HEK293 (cell line): ENCODE measurements at regions not wholly inside any gene's neighbourhood (a gene's known extent, or its start where the extent isn't known, plus 50 kb on each side); places are given as distances from the start of the nearest gene placed in this dataset.
"Not testable (repeated sequence)": the region's sequence is repeated elsewhere in the genome, so short reads cannot be mapped to it uniquely, and the experiment has no call there.

Experiments used
- CTCF ChIA-PET: fragments of 350-600 bp; formaldehyde crosslinking; extraction: SDS; loops from one replicate; lab custom pipeline; 2021; ENCODE audit warnings: antibody characterized with exemption; lab: Yijun Ruan, JAX
- POLR2A ChIA-PET: fragments of 300-600 bp; formaldehyde crosslinking; extraction: SDS; loops from one replicate; lab custom pipeline; 2020; ENCODE audit warnings: antibody characterized with exemption, inconsistent platforms; lab: Yijun Ruan, JAX
- H3K27ac ChIP-seq: fragments of 200-500 bp; sonication (Bioruptor generic); 2 replicates; pipeline ENCODE4 v1.5.1; 2014; ENCODE audit warnings: low read depth, low read length, control low read depth, inconsistent platforms; ENCODE audit errors: extremely low read depth
- H3K36me3 ChIP-seq, 2 experiments: fragments of 200-500 bp in 1 of 2; sonication (Bioruptor generic) in 1 of 2; 1 replicate in 1 of 2; 2 replicates in 1 of 2; pipeline ENCODE4 v1.5.1; 2014 to 2017; ENCODE audit warnings: inconsistent platforms in 2 of 2, low read length in 2 of 2; ENCODE audit not compliant: control insufficient read depth in 2 of 2, insufficient read depth in 1 of 2
- H3K4me1 ChIP-seq: fragments of 200-500 bp; sonication (Bioruptor generic); 2 replicates; pipeline ENCODE4 v1.5.1; 2014; ENCODE audit warnings: mild to moderate bottlenecking, low read length, inconsistent platforms; ENCODE audit not compliant: control insufficient read depth, insufficient read depth
- H3K4me3 ChIP-seq: 2 replicates; pipeline ENCODE4 v1.5.1; 2011; ENCODE audit warnings: low read depth, mild to moderate bottlenecking, control low read depth, low read length, moderate library complexity
- H3K9me3 ChIP-seq: fragments of 200-500 bp; sonication (Bioruptor generic); 2 replicates; pipeline ENCODE4 v1.5.1; 2014; ENCODE audit warnings: low read depth, low read length, inconsistent platforms; ENCODE audit not compliant: control insufficient read depth, insufficient read depth
- ATF2 ChIP-seq: fragments of 450-650 bp; formaldehyde crosslinking; IDR thresholded peaks from 2 replicates; pipeline ENCODE4 v1.5.1; 2016; ENCODE audit warnings: missing biosample characterization, missing genetic modification characterization, low read depth
- KLF9 ChIP-seq: fragments of 450-650 bp; formaldehyde crosslinking; IDR thresholded peaks from 2 replicates; pipeline ENCODE4 v1.5.1; 2016; ENCODE audit warnings: missing biosample characterization, missing genetic modification characterization, low read depth
- MEIS1 ChIP-seq: sonication (generic); formaldehyde crosslinking; IDR thresholded peaks from 2 replicates; pipeline ENCODE4 v1.8.1; 2022; ENCODE audit warnings: missing genetic modification reagents, mild to moderate bottlenecking, borderline replicate concordance
- OVOL3 ChIP-seq: fragments of 450-650 bp; formaldehyde crosslinking; IDR thresholded peaks from 2 replicates; pipeline ENCODE4 v1.5.1; 2016; ENCODE audit warnings: missing biosample characterization, missing genetic modification characterization
- PRDM1 ChIP-seq: fragments of 450-650 bp; formaldehyde crosslinking; IDR thresholded peaks from 2 replicates; pipeline ENCODE4; 2016; ENCODE audit warnings: missing biosample characterization, missing genetic modification characterization
- SP2 ChIP-seq: fragments of 450-650 bp; formaldehyde crosslinking; IDR thresholded peaks from 2 replicates; pipeline ENCODE4 v1.5.1; 2016; ENCODE audit warnings: missing biosample characterization, missing genetic modification characterization
- ZBTB1 ChIP-seq: fragments of 450-650 bp; formaldehyde crosslinking; IDR thresholded peaks from 2 replicates; pipeline ENCODE4 v1.5.1; 2016; ENCODE audit warnings: missing biosample characterization, missing genetic modification characterization
- ZBTB7A ChIP-seq: fragments of 450-650 bp; formaldehyde crosslinking; IDR thresholded peaks from 2 replicates; pipeline ENCODE4 v1.5.1; 2016; ENCODE audit warnings: low read depth, missing biosample characterization, missing genetic modification characterization
- ZNF121 ChIP-seq: fragments of 450-650 bp; formaldehyde crosslinking; IDR thresholded peaks from 2 replicates; pipeline ENCODE4 v1.5.1; 2016; ENCODE audit warnings: missing biosample characterization, missing genetic modification characterization
- ZNF157 ChIP-seq: fragments of 450-650 bp; formaldehyde crosslinking; IDR thresholded peaks from 2 replicates; pipeline ENCODE4 v1.5.1; 2016; ENCODE audit warnings: missing biosample characterization, missing genetic modification characterization
- ZNF214 ChIP-seq: fragments of 450-650 bp; formaldehyde crosslinking; IDR thresholded peaks from 2 replicates; pipeline ENCODE4 v1.5.1; 2017; ENCODE audit warnings: missing biosample characterization, mild to moderate bottlenecking, missing genetic modification characterization, borderline replicate concordance
- ZNF248 ChIP-seq: fragments of 450-650 bp; formaldehyde crosslinking; IDR thresholded peaks from 2 replicates; pipeline ENCODE4 v1.5.1; 2017; ENCODE audit warnings: missing biosample characterization, missing genetic modification characterization
- ZNF362 ChIP-seq: fragments of 450-650 bp; formaldehyde crosslinking; IDR thresholded peaks from 2 replicates; pipeline ENCODE4 v1.5.1; 2016; ENCODE audit warnings: missing biosample characterization, missing genetic modification characterization
- ZNF366 ChIP-seq: fragments of 450-650 bp; formaldehyde crosslinking; conservative IDR thresholded peaks from 2 replicates; pipeline ENCODE4 v1.5.1; 2016; ENCODE audit warnings: missing biosample characterization, missing genetic modification characterization
- ZNF501 ChIP-seq: fragments of 450-650 bp; formaldehyde crosslinking; IDR thresholded peaks from 2 replicates; pipeline ENCODE4 v1.5.1; 2016; ENCODE audit warnings: missing biosample characterization, missing genetic modification characterization
- ZNF580 ChIP-seq: fragments of 450-650 bp; formaldehyde crosslinking; IDR thresholded peaks from 2 replicates; pipeline ENCODE4 v1.5.1; 2016; ENCODE audit warnings: missing biosample characterization, missing genetic modification characterization
- ZNF621 ChIP-seq: fragments of 450-650 bp; formaldehyde crosslinking; IDR thresholded peaks from 2 replicates; pipeline ENCODE4 v1.5.1; 2017; ENCODE audit warnings: missing biosample characterization, missing genetic modification characterization
- ZNF785 ChIP-seq: fragments of 450-650 bp; formaldehyde crosslinking; IDR thresholded peaks from 2 replicates; pipeline ENCODE4 v1.5.1; 2016; ENCODE audit warnings: missing biosample characterization, missing genetic modification characterization
- ZNF830 ChIP-seq: fragments of 450-650 bp; IDR thresholded peaks from 2 replicates; pipeline ENCODE4 v1.5.0; 2018; ENCODE audit warnings: missing biosample characterization, missing genetic modification characterization, low read depth, mild to moderate bottlenecking, moderate library complexity
- ZSCAN30 ChIP-seq: fragments of 450-650 bp; IDR thresholded peaks from 2 replicates; pipeline ENCODE4 v1.5.1; 2018; ENCODE audit warnings: missing biosample characterization, mild to moderate bottlenecking, missing genetic modification characterization, moderate library complexity

GRCh38 chr2:133643863-133644262, 75.6 kb upstream of the NCKAP5 start:
- H3K36me3 ChIP-seq: no peaks in the 10 kb centered on the region
- ChIA-PET POLR2A (interaction anchor here (0.6 kb wide), 1 partner anchor 37 kb away, joined by 3 read pairs; no protein-coding TSS in a partner anchor), CTCF (no interaction called here)
- no peak overlapping the region for H3K27ac ChIP-seq
- no peak overlapping the region for H3K4me3 ChIP-seq
- H3K9me3 ChIP-seq: no peaks in the 10 kb centered on the region
- no peaks in the 10 kb centered on the region for H3K4me1 ChIP-seq
- TF ChIP-seq ZBTB1 (tag by site-specific recombination): no peak
- TF ChIP-seq ZNF214 (tag by site-specific recombination): no peak
- no peak for TF ChIP-seq ZNF621 (tag by site-specific recombination)
- no peak for TF ChIP-seq ZNF248
- no peak for TF ChIP-seq ZSCAN30 (tag by site-specific recombination)
- no peak for TF ChIP-seq ZNF580 (tag by site-specific recombination)
- TF ChIP-seq KLF9: no peak
- no peak for TF ChIP-seq ZBTB7A (tag by site-specific recombination)

- CTCF ChIA-PET: no interaction called here
- Histone ChIP-seq H3K4me3 (no peak overlapping the region), H3K27ac (no peak overlapping the region), H3K36me3 (no peaks in the 10 kb centered on the region), H3K4me1 (no peaks in the 10 kb centered on the region), H3K9me3 (no peaks in the 10 kb centered on the region)
- POLR2A ChIA-PET: no interaction called here
- TF ChIP-seq ZNF785 (tag by site-specific recombination): no peak
- TF ChIP-seq SP2 (tag by site-specific recombination): no peak
- no peak for TF ChIP-seq ZNF121 (tag by site-specific recombination)
- TF ChIP-seq ZNF248: no peak
- no peak for TF ChIP-seq ZNF830 (tag by site-specific recombination)
- no peak for TF ChIP-seq ZBTB1 (tag by site-specific recombination)
- no peak for TF ChIP-seq OVOL3 (tag by site-specific recombination)
- TF ChIP-seq ZNF362 (tag by site-specific recombination): no peak
- no peak for TF ChIP-seq MEIS1
- no peak for TF ChIP-seq ATF2 (tag by site-specific recombination)
- TF ChIP-seq ZNF501: no peak
- TF ChIP-seq ZNF157 (tag by site-specific recombination): no peak
Observed at GRCh38 chr2:133644846-133645245, 76.6 kb upstream of the NCKAP5 start.

GRCh38 chr2:133647386-133647785, 79.1 kb upstream of the NCKAP5 start:
- H3K4me1 ChIP-seq, POLR2A ChIA-PET: not testable (repeated sequence)
- TF ChIP-seq ZNF366: peak; percentile 75
- TF ChIP-seq PRDM1 (tag by site-specific recombination): peak; percentile 91
- TF ChIP-seq, all 188 proteins: peak for 2; not testable (repeated sequence) for 186
- H3K27ac ChIP-seq, H3K4me3 ChIP-seq, H3K9me3 ChIP-seq, H3K36me3 ChIP-seq: not testable (repeated sequence)
- CTCF ChIA-PET: interaction anchor here (0.7 kb wide), 1 partner anchor 197 kb away, joined by 3 read pairs; no protein-coding TSS in a partner anchor
